ENCODE measurements at regions not wholly inside any gene's neighbourhood (a gene's known extent, or its start where the extent isn't known, plus 50 kb on each side); places are given as distances from the start of the nearest gene placed in this dataset.

- TF ChIP-seq EZH2 (IDR thresholded peaks at IDR 0.05; ENCODE audit: borderline replicate concordance, low read depth, low read length, poor library complexity, severe bottlenecking) = no peak
- no peak for TF ChIP-seq CTCF (conservative IDR thresholded peaks at IDR 0.05; ENCODE audit: low read depth, low read length)
- BruUV-seq (replicated peaks) = no TSS peak
- H3K4me1 ChIP-seq (ENCODE audit: insufficient read depth, low read length, poor library complexity, severe bottlenecking) = peaks cover 20% of the 10 kb centered on the region
- H3K9me3 ChIP-seq (ENCODE audit: low read depth, low read length, poor library complexity, severe bottlenecking) = peaks cover 26% of the 10 kb centered on the region
- CTCF ChIA-PET = no interaction called here
- H3K4me3 ChIP-seq (ENCODE audit: low read depth, low read length, poor library complexity, severe bottlenecking) = no peak overlapping the region
- no peaks in the 10 kb centered on the region for H3K27me3 ChIP-seq (replicated peaks; ENCODE audit: insufficient read depth, low read depth, low read length, poor library complexity)
- POLR2A ChIA-PET (ENCODE audit: low non-redundant PET) = no interaction called here
- no peak overlapping the region for H3K27ac ChIP-seq (ENCODE audit: low read depth, low read length, poor library complexity, severe bottlenecking)
- intact Hi-C loops (cut with micrococcal nuclease; ENCODE audit: unreplicated experiment) = no loop called here
- no peak for DNase-seq (ENCODE audit: low spot score)
- H3K36me3 ChIP-seq (ENCODE audit: insufficient read depth, low read length, poor library complexity, severe bottlenecking) = no peaks in the 10 kb centered on the region
Measured at GRCh38 chr5:74534397-74535129, 106.0 kb downstream of the ENC1 start.

GRCh38 chr5:74530326-74531050, 110.0 kb downstream of the ENC1 start:
- Histone ChIP-seq H3K27me3 (replicated peaks; ENCODE audit: insufficient read depth, low read depth, low read length, poor library complexity) (no peaks in the 10 kb centered on the region), H3K4me1 (ENCODE audit: insufficient read depth, low read length, poor library complexity, severe bottlenecking) (peaks cover 1% of the 10 kb centered on the region), H3K27ac (ENCODE audit: low read depth, low read length, poor library complexity, severe bottlenecking) (no peak overlapping the region), H3K36me3 (ENCODE audit: insufficient read depth, low read length, poor library complexity, severe bottlenecking) (no peaks in the 10 kb centered on the region), H3K9me3 (ENCODE audit: low read depth, low read length, poor library complexity, severe bottlenecking) (peaks cover 26% of the 10 kb centered on the region), H3K4me3 (ENCODE audit: low read depth, low read length, poor library complexity, severe bottlenecking) (no peak overlapping the region)
- intact Hi-C loops (cut with micrococcal nuclease; ENCODE audit: unreplicated experiment) = no loop called here
- CTCF ChIA-PET = no interaction called here
- POLR2A ChIA-PET (ENCODE audit: low non-redundant PET) = no interaction called here
- BruUV-seq (replicated peaks) = no TSS peak
- no peak for DNase-seq (ENCODE audit: low spot score)
- TF ChIP-seq CTCF (conservative IDR thresholded peaks at IDR 0.05; ENCODE audit: low read depth, low read length) = no peak
- no peak for TF ChIP-seq EZH2 (IDR thresholded peaks at IDR 0.05; ENCODE audit: borderline replicate concordance, low read depth, low read length, poor library complexity, severe bottlenecking)

- no peak for TF ChIP-seq CTCF (conservative IDR thresholded peaks at IDR 0.05; ENCODE audit: low read depth, low read length)
- TF ChIP-seq EZH2 (IDR thresholded peaks at IDR 0.05; ENCODE audit: borderline replicate concordance, low read depth, low read length, poor library complexity, severe bottlenecking) = no peak
- no peaks in the 10 kb centered on the region for H3K36me3 ChIP-seq (ENCODE audit: insufficient read depth, low read length, poor library complexity, severe bottlenecking)
- no TSS peak for BruUV-seq (replicated peaks)
- no peak for DNase-seq (ENCODE audit: low spot score)
- intact Hi-C loops (cut with micrococcal nuclease; ENCODE audit: unreplicated experiment) = no loop called here
- H3K27me3 ChIP-seq (replicated peaks; ENCODE audit: insufficient read depth, low read depth, low read length, poor library complexity) = no peaks in the 10 kb centered on the region
- ChIA-PET POLR2A (ENCODE audit: low non-redundant PET) (no interaction called here), CTCF (no interaction called here)
- H3K9me3 ChIP-seq (ENCODE audit: low read depth, low read length, poor library complexity, severe bottlenecking) = peaks cover 17% of the 10 kb centered on the region
- H3K4me1 ChIP-seq (ENCODE audit: insufficient read depth, low read length, poor library complexity, severe bottlenecking) = no peaks in the 10 kb centered on the region
- H3K4me3 ChIP-seq (ENCODE audit: low read depth, low read length, poor library complexity, severe bottlenecking) = no peak overlapping the region
- H3K27ac ChIP-seq (ENCODE audit: low read depth, low read length, poor library complexity, severe bottlenecking) = no peak overlapping the region
Measured at GRCh38 chr5:74529101-74529500, 111.4 kb downstream of the ENC1 start.
